ENCODE measurements at regions not wholly inside any gene's neighbourhood (a gene's known extent, or its start where the extent isn't known, plus 50 kb on each side); places are given as distances from the start of the nearest gene placed in this dataset.
"Not testable (repeated sequence)": the region's sequence is repeated elsewhere in the genome, so short reads cannot be mapped to it uniquely, and the experiment has no call there.

- H3K56ac ChIP-seq (ENCODE audit: extremely low read depth, insufficient read depth, low read length): not testable (repeated sequence)
These were observed 403.8 kb downstream of the TBC1D32 start for GRCh38 chr6:120930500-120930899.

More at GRCh38 chr6:120930500-120930899, 403.8 kb downstream of the TBC1D32 start:
- dilution Hi-C loops (cut with HindIII; ENCODE audit: low sequenced_read_pairs, unreplicated experiment); H3K27me3 ChIP-seq (ENCODE audit: control insufficient read depth, insufficient read depth, low read length); H2BK20ac ChIP-seq (ENCODE audit: low read depth, low read length); H3K36me3 ChIP-seq (ENCODE audit: control insufficient read depth, insufficient read depth, low read length); H3K9me1 ChIP-seq (ENCODE audit: insufficient read depth, low read length); H4K8ac ChIP-seq (ENCODE audit: low read depth in 2 of 2, low read length in 2 of 2); H2BK120ac ChIP-seq (ENCODE audit: low read depth, low read length); H2BK15ac ChIP-seq (ENCODE audit: low read depth, low read length); ATAC-seq (ENCODE audit: low read depth); H2AK9ac ChIP-seq (replicated peaks; ENCODE audit: low read depth, low read length, poor library complexity); H3K27ac ChIP-seq (ENCODE audit: insufficient read depth, low read length); H3K4me1 ChIP-seq (ENCODE audit: control insufficient read depth, insufficient read depth, low read length); H4K5ac ChIP-seq (ENCODE audit: low read depth, low read length); H3K18ac ChIP-seq (ENCODE audit: low read depth, low read length); H3K4ac ChIP-seq (ENCODE audit: low read depth, low read length); BruUV-seq (replicated peaks); H3K4me3 ChIP-seq (ENCODE audit: insufficient read depth, low read depth, low read length); H4K91ac ChIP-seq (ENCODE audit: insufficient read depth, low read depth, low read length); in situ Hi-C loops (cut with MboI; ENCODE audit: low sequenced_read_pairs); H3K79me1 ChIP-seq (ENCODE audit: low read depth in 1 of 2, low read length in 2 of 2); intact Hi-C loops (cut with micrococcal nuclease); H3K9ac ChIP-seq (ENCODE audit: low read depth, low read length); H3K14ac ChIP-seq (replicated peaks; ENCODE audit: low read depth, low read length); H2AFZ ChIP-seq (replicated peaks; ENCODE audit: low read length, poor library complexity); H3K9me3 ChIP-seq (ENCODE audit: control insufficient read depth, insufficient read depth, low read length); H2AK5ac ChIP-seq (ENCODE audit: low read depth, low read length); H3K4me2 ChIP-seq (ENCODE audit: low read depth, low read length); DNase-seq; H4K20me1 ChIP-seq (ENCODE audit: insufficient read depth, low read length); POLR2A ChIA-PET (ENCODE audit: unreplicated experiment); H2BK5ac ChIP-seq (ENCODE audit: low read depth, low read length, poor library complexity, severe bottlenecking); CTCF ChIA-PET; H3K23ac ChIP-seq (ENCODE audit: low read depth, low read length): not testable (repeated sequence)
- 40% methylated on average over 1 of the region's 4 CpGs; no CpG with 5 or more reads in 1 of the 2 experiments for WGBS, 2 experiments (ENCODE audit: extremely low coverage in 2 of 2, insufficient read length in 1 of 2)

All from IMR-90 (cell line).